ENCODE measurements at regions not wholly inside any gene's neighbourhood (a gene's known extent, or its start where the extent isn't known, plus 50 kb on each side); places are given as distances from the start of the nearest gene placed in this dataset.

DNA sequence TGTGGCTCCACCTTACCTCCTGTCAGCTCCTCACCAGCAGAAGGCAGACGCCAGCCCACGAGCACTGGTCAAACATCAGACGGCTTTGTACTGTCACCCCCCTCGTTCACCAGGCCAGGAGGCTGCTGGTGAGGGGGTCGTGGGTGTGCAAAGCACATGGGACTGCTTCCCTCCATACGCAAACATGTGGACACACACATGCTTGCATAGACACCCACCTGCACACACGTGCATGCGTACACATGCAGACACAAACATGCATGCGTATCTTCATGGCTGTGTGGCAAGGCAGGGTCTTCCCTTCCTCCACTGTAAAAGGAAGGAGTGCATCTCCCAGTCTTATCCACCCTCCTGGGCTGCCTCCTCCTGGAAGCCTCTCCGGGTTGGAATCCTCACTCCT, 178.5 kb downstream of the OLFM1 start:
- ChIA-PET CTCF (no interaction called here), POLR2A (no interaction called here)
- Mint-ChIP-seq H3K4me3 (ENCODE audit: unreplicated experiment) (no peak overlapping the region), H3K4me1 (ENCODE audit: insufficient read depth, unreplicated experiment) (no peaks in the 10 kb centered on the region), H3K9me3 (ENCODE audit: unreplicated experiment) (no peaks in the 10 kb centered on the region), H3K27ac (ENCODE audit: low read depth, unreplicated experiment) (no peak overlapping the region), H3K27me3 (ENCODE audit: insufficient read depth, unreplicated experiment) (peaks cover 12% of the 10 kb centered on the region), H3K36me3 (ENCODE audit: insufficient read depth, unreplicated experiment) (no peaks in the 10 kb centered on the region)
- no peak for DNase-seq (ENCODE audit: unreplicated experiment)
- no TSS peak for BruUV-seq (replicated peaks)
- intact Hi-C loops (cut with micrococcal nuclease) = no loop called here
- no peak for TF ChIP-seq CTCF (IDR thresholded peaks at IDR 0.05; ENCODE audit: unreplicated experiment)

- no peak overlapping the region for H3K27ac Mint-ChIP-seq (ENCODE audit: low read depth, unreplicated experiment)
- ChIA-PET POLR2A (no interaction called here), CTCF (interaction anchor here (0.6 to 1.0 kb wide), 4 partner anchors 149 to 569 kb away, joined by 3 to 4 read pairs (median 3); no protein-coding TSS in a partner anchor)
- no peaks in the 10 kb centered on the region for H3K4me1 Mint-ChIP-seq (ENCODE audit: insufficient read depth, unreplicated experiment)
- no peak for TF ChIP-seq CTCF (IDR thresholded peaks at IDR 0.05; ENCODE audit: unreplicated experiment)
- H3K9me3 Mint-ChIP-seq (ENCODE audit: unreplicated experiment) = no peaks in the 10 kb centered on the region
- H3K4me3 Mint-ChIP-seq (ENCODE audit: unreplicated experiment) = no peak overlapping the region
- no peaks in the 10 kb centered on the region for H3K36me3 Mint-ChIP-seq (ENCODE audit: insufficient read depth, unreplicated experiment)
- peaks cover 12% of the 10 kb centered on the region for H3K27me3 Mint-ChIP-seq (ENCODE audit: insufficient read depth, unreplicated experiment)
- intact Hi-C loops (cut with micrococcal nuclease) = no loop called here
- DNase-seq (ENCODE audit: unreplicated experiment) = no peak
- no TSS peak for BruUV-seq (replicated peaks)
Observed at GRCh38 chr9:135267191-135267809, 179.8 kb downstream of the OLFM1 start.

DNA sequence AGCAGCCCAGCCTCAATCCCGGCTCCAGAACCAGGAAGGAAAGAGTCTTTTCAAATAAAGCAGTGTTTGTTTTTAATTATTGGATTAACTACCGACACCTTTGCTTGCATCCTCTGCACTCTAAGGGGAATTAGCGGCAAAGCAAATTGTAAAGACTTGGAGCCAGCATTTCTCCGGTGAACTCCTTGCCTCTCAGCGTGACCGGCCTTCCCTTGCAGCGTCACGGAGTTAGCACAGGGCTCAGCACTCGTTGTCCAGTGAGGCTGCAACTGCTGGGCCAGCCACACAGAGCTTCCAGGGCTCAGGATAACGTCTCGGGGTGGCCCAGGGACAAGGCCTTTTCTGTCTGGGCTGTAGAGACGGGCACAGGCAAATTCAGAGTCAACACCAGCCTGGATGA, 180.6 kb downstream of the OLFM1 start:
- ChIA-PET POLR2A (no interaction called here), CTCF (interaction anchor here (0.6 to 1.0 kb wide), 3 partner anchors 148 to 570 kb away, joined by 3 to 4 read pairs (median 3); no protein-coding TSS in a partner anchor)
- H3K9me3 Mint-ChIP-seq (ENCODE audit: unreplicated experiment) = no peaks in the 10 kb centered on the region
- no TSS peak for BruUV-seq (replicated peaks)
- H3K36me3 Mint-ChIP-seq (ENCODE audit: insufficient read depth, unreplicated experiment) = no peaks in the 10 kb centered on the region
- H3K27me3 Mint-ChIP-seq (ENCODE audit: insufficient read depth, unreplicated experiment) = peaks cover 12% of the 10 kb centered on the region
- no peak for TF ChIP-seq CTCF (IDR thresholded peaks at IDR 0.05; ENCODE audit: unreplicated experiment)
- no peak overlapping the region for H3K4me3 Mint-ChIP-seq (ENCODE audit: unreplicated experiment)
- no peaks in the 10 kb centered on the region for H3K4me1 Mint-ChIP-seq (ENCODE audit: insufficient read depth, unreplicated experiment)
- DNase-seq (ENCODE audit: unreplicated experiment) = no peak
- intact Hi-C loops (cut with micrococcal nuclease) = no loop called here
- no peak overlapping the region for H3K27ac Mint-ChIP-seq (ENCODE audit: low read depth, unreplicated experiment)

DNA sequence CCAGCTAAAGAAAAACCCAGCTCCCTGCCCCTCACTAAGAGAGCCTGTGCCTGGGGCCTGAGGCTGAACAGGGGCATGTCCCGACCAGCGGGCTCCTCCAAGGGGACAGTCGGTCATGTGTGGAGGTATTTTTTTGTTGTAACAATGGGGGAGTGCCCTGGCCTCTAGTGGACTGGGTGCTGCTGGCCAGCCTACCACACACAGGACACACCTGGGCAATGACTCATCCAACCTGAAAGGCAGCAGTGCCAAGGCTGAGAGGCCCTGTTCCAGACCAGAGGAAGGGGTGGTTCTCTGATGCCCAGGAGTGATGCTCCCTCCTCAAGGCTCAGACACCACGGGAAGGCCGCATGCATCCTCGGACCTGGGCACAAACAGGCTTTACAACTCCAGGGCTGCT, 181.5 kb downstream of the OLFM1 start:
- no peak for TF ChIP-seq CTCF (IDR thresholded peaks at IDR 0.05; ENCODE audit: unreplicated experiment)
- CTCF ChIA-PET = no interaction called here
- Mint-ChIP-seq H3K4me3 (ENCODE audit: unreplicated experiment) (no peak overlapping the region), H3K27ac (ENCODE audit: low read depth, unreplicated experiment) (no peak overlapping the region), H3K27me3 (ENCODE audit: insufficient read depth, unreplicated experiment) (peaks cover 12% of the 10 kb centered on the region), H3K4me1 (ENCODE audit: insufficient read depth, unreplicated experiment) (no peaks in the 10 kb centered on the region), H3K36me3 (ENCODE audit: insufficient read depth, unreplicated experiment) (no peaks in the 10 kb centered on the region), H3K9me3 (ENCODE audit: unreplicated experiment) (no peaks in the 10 kb centered on the region)
- intact Hi-C loops (cut with micrococcal nuclease) = no loop called here
- BruUV-seq (replicated peaks) = no TSS peak
- POLR2A ChIA-PET = interaction anchor here (0.6 kb wide), 1 partner anchor 1526 kb away, joined by 3 read pairs; no protein-coding TSS in a partner anchor
- DNase-seq (ENCODE audit: unreplicated experiment) = peak; percentile 53

Measured in MCF 10A (cell line).